WTC11 (cell line): ENCODE measurements at regions not wholly inside any gene's neighbourhood (a gene's known extent, or its start where the extent isn't known, plus 50 kb on each side); places are given as distances from the start of the nearest gene placed in this dataset.

Source experiments
- ATAC-seq: fragments of 200-7000 bp; cut with Tn5 transposase; 2 replicates; pipeline ENCODE4 v1.10.0; 2021; ENCODE audit warnings: mild to moderate bottlenecking, moderate library complexity
- CTCF ChIA-PET: fragments of 300-600 bp; sonication (Branson Sonifier 250); formaldehyde crosslinking; loops from one replicate; lab custom pipeline; 2021; ENCODE audit warnings: antibody characterized with exemption; lab: Charles Lee
- POLR2A ChIA-PET: fragments of 350-600 bp; sonication (Branson Sonifier 250); formaldehyde crosslinking; loops from one replicate; lab custom pipeline; 2021; ENCODE audit warnings: antibody characterized with exemption; lab: Charles Lee
- DNase-seq: peaks from one replicate; pipeline ENCODE4 v3.0.0; 2021; ENCODE audit warnings: low spot score
- H3K27ac Mint-ChIP-seq: 2 replicates; pipeline ENCODE4 v1.8.0; 2021; ENCODE audit warnings: mixed read lengths
- H3K27me3 Mint-ChIP-seq: 2 replicates; pipeline ENCODE4 v1.8.0; 2021; ENCODE audit warnings: low read depth, mild to moderate bottlenecking, moderate library complexity, mixed read lengths
- H3K36me3 Mint-ChIP-seq: 2 replicates; pipeline ENCODE4 v1.8.0; 2021; ENCODE audit warnings: mixed read lengths
- H3K4me1 Mint-ChIP-seq: 2 replicates; pipeline ENCODE4 v1.8.0; 2022; ENCODE audit warnings: mixed read lengths
- H3K4me3 Mint-ChIP-seq: 2 replicates; pipeline ENCODE4 v1.8.0; 2021; ENCODE audit warnings: mild to moderate bottlenecking, moderate library complexity, mixed read lengths
- H3K9me3 Mint-ChIP-seq: 2 replicates; pipeline ENCODE4 v1.8.0; 2021; ENCODE audit warnings: mixed read lengths
- CBFB ChIP-seq: sonication (generic); formaldehyde crosslinking; IDR thresholded peaks from 2 replicates; pipeline ENCODE4 v1.8.1; 2022; ENCODE audit warnings: mild to moderate bottlenecking, low read depth, missing genetic modification reagents
- CREB1 ChIP-seq: sonication (generic); formaldehyde crosslinking; IDR thresholded peaks from 2 replicates; pipeline ENCODE4 v1.8.0; 2023; ENCODE audit warnings: mild to moderate bottlenecking, missing genetic modification reagents
- ELF4 ChIP-seq: sonication (generic); formaldehyde crosslinking; IDR thresholded peaks from 2 replicates; pipeline ENCODE4 v1.8.1; 2022; ENCODE audit warnings: low read depth, mild to moderate bottlenecking, moderate library complexity, missing genetic modification reagents
- FOXK1 ChIP-seq: sonication (generic); formaldehyde crosslinking; IDR thresholded peaks from 2 replicates; pipeline ENCODE4 v1.8.0; 2022; ENCODE audit warnings: mild to moderate bottlenecking, moderate library complexity, missing genetic modification reagents
- JAZF1 ChIP-seq: fragments of 250-450 bp; sonication (Bioruptor Pico); IDR thresholded peaks from 2 replicates; pipeline ENCODE4 v1.9.0; 2021; ENCODE audit warnings: moderate library complexity, mild to moderate bottlenecking, inconsistent platforms
- JUN ChIP-seq: sonication (generic); formaldehyde crosslinking; IDR thresholded peaks from 2 replicates; pipeline ENCODE4 v1.8.0; 2023; ENCODE audit warnings: mild to moderate bottlenecking, missing genetic modification reagents
- SOX15 ChIP-seq: fragments of 250-450 bp; sonication (Bioruptor Pico); IDR thresholded peaks from 2 replicates; pipeline ENCODE4 v1.9.0; 2021; ENCODE audit warnings: mild to moderate bottlenecking
- TEAD4 ChIP-seq: sonication (generic); formaldehyde crosslinking; IDR thresholded peaks from 2 replicates; pipeline ENCODE4 v1.8.0; 2022; ENCODE audit warnings: mild to moderate bottlenecking, missing genetic modification reagents
- ZBTB21 ChIP-seq: sonication (generic); formaldehyde crosslinking; IDR thresholded peaks from 2 replicates; pipeline ENCODE4 v1.8.1; 2023; ENCODE audit warnings: mild to moderate bottlenecking, missing genetic modification reagents, borderline replicate concordance
- ZNF138 ChIP-seq: sonication (generic); formaldehyde crosslinking; conservative IDR thresholded peaks from 2 replicates; pipeline ENCODE4 v1.8.1; 2022; ENCODE audit warnings: mild to moderate bottlenecking, moderate library complexity, missing genetic modification reagents
- ZNF416 ChIP-seq: fragments of 250-450 bp; sonication (Bioruptor Pico); IDR thresholded peaks from 2 replicates; pipeline ENCODE4 v1.9.0; 2021; ENCODE audit warnings: mild to moderate bottlenecking, inconsistent platforms
- ZNF671 ChIP-seq: fragments of 250-450 bp; sonication (Bioruptor Pico); IDR thresholded peaks from 2 replicates; pipeline ENCODE4 v1.8.0; 2021; ENCODE audit warnings: mild to moderate bottlenecking
- TF ChIP-seq, protein P1 (sequence below): sonication (generic); formaldehyde crosslinking; IDR thresholded peaks from 2 replicates; pipeline ENCODE4 v1.8.1; 2023; ENCODE audit warnings: mild to moderate bottlenecking, missing genetic modification reagents
- TF ChIP-seq, protein P2 (sequence below): sonication (generic); formaldehyde crosslinking; IDR thresholded peaks from 2 replicates; pipeline ENCODE4 v1.8.0; 2022; ENCODE audit warnings: mild to moderate bottlenecking, missing genetic modification reagents
- TF ChIP-seq, protein P3 (sequence below): sonication (generic); formaldehyde crosslinking; IDR thresholded peaks from 2 replicates; pipeline ENCODE4 v1.8.1; 2022; ENCODE audit warnings: missing genetic modification reagents, borderline replicate concordance
- TF ChIP-seq, protein P4 (sequence below): sonication (generic); formaldehyde crosslinking; IDR thresholded peaks from 2 replicates; pipeline ENCODE4 v1.8.0; 2022; ENCODE audit warnings: mild to moderate bottlenecking, missing genetic modification reagents
- TF ChIP-seq, protein P5 (sequence below): fragments of 250-450 bp; sonication (Bioruptor Pico); conservative IDR thresholded peaks from 2 replicates; pipeline ENCODE4 v1.9.0; 2021; ENCODE audit warnings: mild to moderate bottlenecking
- TF ChIP-seq, protein P6 (sequence below): sonication (generic); formaldehyde crosslinking; IDR thresholded peaks from 2 replicates; pipeline ENCODE4 v1.8.1; 2022; ENCODE audit warnings: low read depth, mild to moderate bottlenecking, moderate library complexity, missing genetic modification reagents, borderline replicate concordance
- TF ChIP-seq, protein P7 (sequence below): sonication (generic); formaldehyde crosslinking; IDR thresholded peaks from 2 replicates; pipeline ENCODE4 v1.8.1; 2022; ENCODE audit warnings: mild to moderate bottlenecking, missing genetic modification reagents, moderate library complexity, borderline replicate concordance

DNA sequence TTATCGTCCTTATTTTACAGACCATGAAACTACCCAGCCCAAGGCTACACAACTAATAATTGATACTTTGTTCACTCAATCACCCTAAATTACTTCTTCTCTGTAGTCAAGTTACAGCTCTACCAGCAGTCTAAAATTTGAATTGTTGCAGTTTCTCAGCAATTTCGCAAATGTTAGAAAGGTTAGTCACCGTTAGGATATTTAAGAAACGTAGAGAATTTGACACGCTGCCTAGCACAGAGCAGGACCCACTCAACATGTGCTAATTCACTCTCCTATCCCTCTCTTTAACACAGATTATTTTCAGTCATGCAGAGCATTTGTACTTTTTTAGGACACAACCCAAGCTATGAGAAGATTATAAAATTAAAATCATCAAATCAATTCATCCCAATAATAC lies 771.1 kb upstream of the LUZP2 start (continued):
- TF ChIP-seq, protein P1, sequence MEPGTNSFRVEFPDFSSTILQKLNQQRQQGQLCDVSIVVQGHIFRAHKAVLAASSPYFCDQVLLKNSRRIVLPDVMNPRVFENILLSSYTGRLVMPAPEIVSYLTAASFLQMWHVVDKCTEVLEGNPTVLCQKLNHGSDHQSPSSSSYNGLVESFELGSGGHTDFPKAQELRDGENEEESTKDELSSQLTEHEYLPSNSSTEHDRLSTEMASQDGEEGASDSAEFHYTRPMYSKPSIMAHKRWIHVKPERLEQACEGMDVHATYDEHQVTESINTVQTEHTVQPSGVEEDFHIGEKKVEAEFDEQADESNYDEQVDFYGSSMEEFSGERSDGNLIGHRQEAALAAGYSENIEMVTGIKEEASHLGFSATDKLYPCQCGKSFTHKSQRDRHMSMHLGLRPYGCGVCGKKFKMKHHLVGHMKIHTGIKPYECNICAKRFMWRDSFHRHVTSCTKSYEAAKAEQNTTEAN = no peak

DNA sequence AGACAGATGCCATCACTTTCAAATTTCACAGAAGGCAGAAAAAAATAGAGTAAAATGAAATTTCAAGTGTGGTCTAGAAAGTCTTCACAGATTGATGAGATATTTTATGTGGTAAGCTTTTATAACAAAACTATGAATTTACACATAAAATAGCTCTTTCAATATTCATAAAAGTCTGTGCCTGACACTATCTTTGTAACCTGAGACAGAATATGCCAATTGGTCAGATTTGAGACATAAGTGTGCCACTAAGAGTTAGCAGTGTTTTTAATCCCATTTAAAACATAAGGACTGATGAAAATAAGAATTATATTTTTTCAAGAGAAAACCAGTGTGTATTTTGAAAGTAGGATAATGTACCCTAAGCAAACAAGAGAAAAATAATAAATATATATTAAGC lies 769.5 kb upstream of the LUZP2 start:
- TF ChIP-seq ELF4 (CRISPR knock-in tag) = no peak
- TF ChIP-seq, protein P2, sequence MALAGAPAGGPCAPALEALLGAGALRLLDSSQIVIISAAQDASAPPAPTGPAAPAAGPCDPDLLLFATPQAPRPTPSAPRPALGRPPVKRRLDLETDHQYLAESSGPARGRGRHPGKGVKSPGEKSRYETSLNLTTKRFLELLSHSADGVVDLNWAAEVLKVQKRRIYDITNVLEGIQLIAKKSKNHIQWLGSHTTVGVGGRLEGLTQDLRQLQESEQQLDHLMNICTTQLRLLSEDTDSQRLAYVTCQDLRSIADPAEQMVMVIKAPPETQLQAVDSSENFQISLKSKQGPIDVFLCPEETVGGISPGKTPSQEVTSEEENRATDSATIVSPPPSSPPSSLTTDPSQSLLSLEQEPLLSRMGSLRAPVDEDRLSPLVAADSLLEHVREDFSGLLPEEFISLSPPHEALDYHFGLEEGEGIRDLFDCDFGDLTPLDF (CRISPR knock-in tag) = no peak
- Mint-ChIP-seq H3K4me3 (no peak overlapping the region), H3K9me3 (0 out of 2 replicates have a peak, but pooled peaks cover under 1% of the 10 kb centered on the region), H3K27ac (no peak overlapping the region), H3K4me1 (peaks cover 17% of the 10 kb centered on the region), H3K27me3 (no peaks in the 10 kb centered on the region), H3K36me3 (no peaks in the 10 kb centered on the region)
- ChIA-PET CTCF (no interaction called here), POLR2A (no interaction called here)
- ATAC-seq (no peak), DNase-seq (no peak)

DNA sequence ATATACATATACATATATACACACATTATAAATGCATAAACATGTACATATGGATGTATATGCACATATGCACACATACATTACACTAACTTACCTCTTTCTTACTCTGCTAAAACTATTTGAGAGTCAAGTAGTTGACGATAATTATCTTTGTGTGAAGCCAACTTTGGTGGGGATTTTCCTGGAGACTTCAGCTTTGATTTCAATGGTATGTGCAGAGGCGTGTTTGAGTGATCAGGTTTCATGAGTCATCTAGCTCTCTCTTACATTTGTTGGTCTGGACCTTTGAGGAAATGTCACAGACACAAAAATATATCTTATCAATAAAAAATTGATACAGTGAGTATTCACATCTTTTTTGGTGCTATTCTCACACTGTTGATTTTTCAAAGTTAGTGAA lies 769.1 kb upstream of the LUZP2 start:
- no peaks in the 10 kb centered on the region for H3K27me3 Mint-ChIP-seq
- H3K9me3 Mint-ChIP-seq = peaks cover 4% of the 10 kb centered on the region; the same call in 1 of the 2 replicates
- H3K4me1 Mint-ChIP-seq = peaks cover 17% of the 10 kb centered on the region
- no peak overlapping the region for H3K27ac Mint-ChIP-seq
- ATAC-seq (no peak), DNase-seq (no peak)
- H3K4me3 Mint-ChIP-seq = no peak overlapping the region
- ChIA-PET CTCF (no interaction called here), POLR2A (no interaction called here)
- no peaks in the 10 kb centered on the region for H3K36me3 Mint-ChIP-seq
- TF ChIP-seq ZNF671 (CRISPR knock-in tag) (no peak), ZNF416 (CRISPR knock-in tag) (no peak), JAZF1 (CRISPR knock-in tag) (no peak), ZBTB21 (CRISPR knock-in tag) (no peak), ZNF138 (CRISPR knock-in tag) (no peak), CREB1 (CRISPR knock-in tag) (no peak), FOXK1 (CRISPR knock-in tag) (no peak), CBFB (CRISPR knock-in tag) (no peak), JUN (CRISPR knock-in tag) (no peak), SOX15 (CRISPR knock-in tag) (no peak), TEAD4 (CRISPR knock-in tag) (no peak)
- TF ChIP-seq, protein P3, sequence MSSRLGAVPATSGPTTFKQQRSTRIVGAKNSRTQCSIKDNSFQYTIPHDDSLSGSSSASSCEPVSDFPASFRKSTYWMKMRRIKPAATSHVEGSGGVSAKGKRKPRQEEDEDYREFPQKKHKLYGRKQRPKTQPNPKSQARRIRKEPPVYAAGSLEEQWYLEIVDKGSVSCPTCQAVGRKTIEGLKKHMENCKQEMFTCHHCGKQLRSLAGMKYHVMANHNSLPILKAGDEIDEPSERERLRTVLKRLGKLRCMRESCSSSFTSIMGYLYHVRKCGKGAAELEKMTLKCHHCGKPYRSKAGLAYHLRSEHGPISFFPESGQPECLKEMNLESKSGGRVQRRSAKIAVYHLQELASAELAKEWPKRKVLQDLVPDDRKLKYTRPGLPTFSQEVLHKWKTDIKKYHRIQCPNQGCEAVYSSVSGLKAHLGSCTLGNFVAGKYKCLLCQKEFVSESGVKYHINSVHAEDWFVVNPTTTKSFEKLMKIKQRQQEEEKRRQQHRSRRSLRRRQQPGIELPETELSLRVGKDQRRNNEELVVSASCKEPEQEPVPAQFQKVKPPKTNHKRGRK (CRISPR knock-in tag) = no peak
- TF ChIP-seq, protein P1 = no peak
- TF ChIP-seq, protein P4, sequence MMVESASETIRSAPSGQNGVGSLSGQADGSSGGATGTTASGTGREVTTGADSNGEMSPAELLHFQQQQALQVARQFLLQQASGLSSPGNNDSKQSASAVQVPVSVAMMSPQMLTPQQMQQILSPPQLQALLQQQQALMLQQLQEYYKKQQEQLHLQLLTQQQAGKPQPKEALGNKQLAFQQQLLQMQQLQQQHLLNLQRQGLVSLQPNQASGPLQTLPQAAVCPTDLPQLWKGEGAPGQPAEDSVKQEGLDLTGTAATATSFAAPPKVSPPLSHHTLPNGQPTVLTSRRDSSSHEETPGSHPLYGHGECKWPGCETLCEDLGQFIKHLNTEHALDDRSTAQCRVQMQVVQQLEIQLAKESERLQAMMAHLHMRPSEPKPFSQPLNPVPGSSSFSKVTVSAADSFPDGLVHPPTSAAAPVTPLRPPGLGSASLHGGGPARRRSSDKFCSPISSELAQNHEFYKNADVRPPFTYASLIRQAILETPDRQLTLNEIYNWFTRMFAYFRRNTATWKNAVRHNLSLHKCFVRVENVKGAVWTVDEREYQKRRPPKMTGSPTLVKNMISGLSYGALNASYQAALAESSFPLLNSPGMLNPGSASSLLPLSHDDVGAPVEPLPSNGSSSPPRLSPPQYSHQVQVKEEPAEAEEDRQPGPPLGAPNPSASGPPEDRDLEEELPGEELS (CRISPR knock-in tag) = no peak
- TF ChIP-seq, protein P5, sequence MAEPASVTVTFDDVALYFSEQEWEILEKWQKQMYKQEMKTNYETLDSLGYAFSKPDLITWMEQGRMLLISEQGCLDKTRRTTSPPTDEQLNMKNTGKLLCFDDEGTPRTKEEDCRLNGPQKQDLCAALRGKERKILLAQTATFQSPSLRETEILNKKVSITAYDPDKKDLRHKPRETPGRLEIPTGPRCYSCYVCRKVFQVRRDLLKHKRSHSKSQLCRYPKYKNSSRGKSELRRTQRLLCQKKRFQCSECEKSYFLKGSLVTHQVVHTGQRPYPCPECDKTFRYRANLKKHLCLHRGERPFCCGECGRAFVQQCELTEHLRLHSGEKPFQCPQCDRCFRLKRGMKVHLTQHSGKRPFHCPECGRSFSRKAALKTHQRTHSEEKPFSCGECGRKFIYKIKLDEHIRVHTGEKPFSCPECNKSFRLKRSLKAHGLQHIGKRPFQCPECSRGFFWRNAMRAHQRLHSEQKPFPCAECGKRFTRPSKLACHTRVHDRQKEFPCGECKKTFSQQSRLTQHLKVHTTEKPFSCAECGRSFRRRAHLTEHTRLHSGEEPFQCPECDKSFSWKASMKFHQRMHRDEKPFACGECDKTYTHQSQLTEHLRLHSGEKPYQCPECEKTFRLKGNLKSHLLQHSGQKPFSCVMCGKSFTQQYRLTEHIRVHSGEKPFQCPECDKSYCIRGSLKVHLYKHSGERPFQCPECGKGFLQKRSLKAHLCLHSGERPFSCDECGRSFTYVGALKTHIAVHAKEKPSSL (CRISPR knock-in tag) = no peak
- TF ChIP-seq, protein P6, sequence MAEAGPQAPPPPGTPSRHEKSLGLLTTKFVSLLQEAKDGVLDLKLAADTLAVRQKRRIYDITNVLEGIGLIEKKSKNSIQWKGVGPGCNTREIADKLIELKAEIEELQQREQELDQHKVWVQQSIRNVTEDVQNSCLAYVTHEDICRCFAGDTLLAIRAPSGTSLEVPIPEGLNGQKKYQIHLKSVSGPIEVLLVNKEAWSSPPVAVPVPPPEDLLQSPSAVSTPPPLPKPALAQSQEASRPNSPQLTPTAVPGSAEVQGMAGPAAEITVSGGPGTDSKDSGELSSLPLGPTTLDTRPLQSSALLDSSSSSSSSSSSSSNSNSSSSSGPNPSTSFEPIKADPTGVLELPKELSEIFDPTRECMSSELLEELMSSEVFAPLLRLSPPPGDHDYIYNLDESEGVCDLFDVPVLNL (CRISPR knock-in tag) = no peak
- TF ChIP-seq, protein P7, sequence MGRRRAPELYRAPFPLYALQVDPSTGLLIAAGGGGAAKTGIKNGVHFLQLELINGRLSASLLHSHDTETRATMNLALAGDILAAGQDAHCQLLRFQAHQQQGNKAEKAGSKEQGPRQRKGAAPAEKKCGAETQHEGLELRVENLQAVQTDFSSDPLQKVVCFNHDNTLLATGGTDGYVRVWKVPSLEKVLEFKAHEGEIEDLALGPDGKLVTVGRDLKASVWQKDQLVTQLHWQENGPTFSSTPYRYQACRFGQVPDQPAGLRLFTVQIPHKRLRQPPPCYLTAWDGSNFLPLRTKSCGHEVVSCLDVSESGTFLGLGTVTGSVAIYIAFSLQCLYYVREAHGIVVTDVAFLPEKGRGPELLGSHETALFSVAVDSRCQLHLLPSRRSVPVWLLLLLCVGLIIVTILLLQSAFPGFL = no peak
